ENCODE measurements at regions not wholly inside any gene's neighbourhood (a gene's known extent, or its start where the extent isn't known, plus 50 kb on each side); places are given as distances from the start of the nearest gene placed in this dataset.
"Not testable (repeated sequence)": the region's sequence is repeated elsewhere in the genome, so short reads cannot be mapped to it uniquely, and the experiment has no call there.

- CTCF ChIA-PET = no interaction called here
- no peak for DNase-seq (ENCODE audit: low read depth, low spot score)
- POLR2A ChIA-PET = no interaction called here
- no peak overlapping the region for H3K4me3 ChIP-seq (ENCODE audit: low read depth, low read length)
- no peak for TF ChIP-seq CTCF (IDR thresholded peaks at IDR 0.05; ENCODE audit: insufficient read depth, low read length, missing control alignments)
Measured at GRCh38 chr4:115489279-115489678, 375.9 kb upstream of the NDST4 start.

GRCh38 chr4:115485402-115485801 lies 372.0 kb upstream of the NDST4 start:
- ChIA-PET POLR2A (no interaction called here), CTCF (no interaction called here)
- DNase-seq (ENCODE audit: low read depth, low spot score) = no peak
- H3K4me3 ChIP-seq (ENCODE audit: low read depth, low read length) = no peak overlapping the region
- TF ChIP-seq CTCF (IDR thresholded peaks at IDR 0.05; ENCODE audit: insufficient read depth, low read length, missing control alignments) = no peak

- CTCF ChIA-PET = no interaction called here
- POLR2A ChIA-PET = no interaction called here
- DNase-seq (ENCODE audit: low read depth, low spot score) = no peak
- H3K4me3 ChIP-seq (ENCODE audit: low read depth, low read length) = no peak overlapping the region
- TF ChIP-seq CTCF (IDR thresholded peaks at IDR 0.05; ENCODE audit: insufficient read depth, low read length, missing control alignments) = no peak
Measured at GRCh38 chr4:115484479-115484878, 371.1 kb upstream of the NDST4 start.

GRCh38 chr4:115470763-115471162 lies 357.3 kb upstream of the NDST4 start:
- TF ChIP-seq CTCF (IDR thresholded peaks at IDR 0.05; ENCODE audit: insufficient read depth, low read length, missing control alignments) = no peak
- H3K4me3 ChIP-seq (ENCODE audit: low read depth, low read length) = no peak overlapping the region
- ChIA-PET POLR2A (no interaction called here), CTCF (no interaction called here)
- DNase-seq (ENCODE audit: low read depth, low spot score) = no peak

GRCh38 chr4:115459301-115459700 lies 345.9 kb upstream of the NDST4 start:
- H3K4me3 ChIP-seq (ENCODE audit: low read depth, low read length); POLR2A ChIA-PET; DNase-seq (ENCODE audit: low read depth, low spot score); CTCF ChIA-PET: not testable (repeated sequence)

GRCh38 chr4:115456231-115456630 lies 342.8 kb upstream of the NDST4 start:
- ChIA-PET POLR2A (no interaction called here), CTCF (no interaction called here)
- no peak for DNase-seq (ENCODE audit: low read depth, low spot score)
- no peak overlapping the region for H3K4me3 ChIP-seq (ENCODE audit: low read depth, low read length)
- TF ChIP-seq CTCF (IDR thresholded peaks at IDR 0.05; ENCODE audit: insufficient read depth, low read length, missing control alignments) = no peak

GRCh38 chr4:115454228-115454627 lies 340.8 kb upstream of the NDST4 start:
- ChIA-PET CTCF (no interaction called here), POLR2A (no interaction called here)
- no peak for DNase-seq (ENCODE audit: low read depth, low spot score)
- H3K4me3 ChIP-seq (ENCODE audit: low read depth, low read length) = no peak overlapping the region
- no peak for TF ChIP-seq CTCF (IDR thresholded peaks at IDR 0.05; ENCODE audit: insufficient read depth, low read length, missing control alignments)

All from AG04449 (cell line).